PC-9 (cell line): ENCODE measurements at regions not wholly inside any gene's neighbourhood (a gene's known extent, or its start where the extent isn't known, plus 50 kb on each side); places are given as distances from the start of the nearest gene placed in this dataset.

Source experiments
- BruUV-seq: library from RNA; stranded (reverse); fragments of 400-500 nt; replicated peaks from 2 replicates; lab custom pipeline; 2021; lab: Mats Ljungman, UMichigan
- CTCF ChIA-PET: fragments of 300-600 bp; sonication (Branson Sonifier 250); formaldehyde crosslinking; loops from one replicate; lab custom pipeline; 2022; ENCODE audit warnings: antibody characterized with exemption; lab: Charles Lee
- POLR2A ChIA-PET: fragments of 300-600 bp; sonication (Branson Sonifier 250); formaldehyde crosslinking; loops from one replicate; lab custom pipeline; 2022; ENCODE audit warnings: antibody characterized with exemption; ENCODE audit not compliant: unreplicated experiment; lab: Charles Lee
- DNase-seq, 2 experiments: peaks; one replicate each; pipeline versions ENCODE4 v3.0.0 to v3.0.0-alpha.2; 2015 to 2022; ENCODE audit warnings: mixed read lengths in 1 of 2
- H2AFZ ChIP-seq: fragments of 200-600 bp; sonication (generic); 2 replicates; pipeline ENCODE4 v1.8.1; 2017; ENCODE audit warnings: antibody characterized with exemption
- H3F3A ChIP-seq: fragments of 200-600 bp; sonication (generic); 2 replicates; pipeline ENCODE4 v1.8.1; 2017; ENCODE audit warnings: antibody characterized with exemption, mild to moderate bottlenecking, low read depth; ENCODE audit not compliant: insufficient read depth
- H3K27ac ChIP-seq: fragments of 200-600 bp; sonication (generic); 2 replicates; pipeline ENCODE4 v1.6.1; 2016; ENCODE audit warnings: mixed run types
- H3K27me3 ChIP-seq: fragments of 200-600 bp; sonication (generic); 2 replicates; pipeline ENCODE4 v1.6.1; 2016; ENCODE audit warnings: low read depth, mixed run types; ENCODE audit not compliant: insufficient read depth
- H3K36me3 ChIP-seq: fragments of 200-600 bp; sonication (generic); 2 replicates; pipeline ENCODE4 v1.6.1; 2016; ENCODE audit warnings: low read depth, mixed run types
- H3K4me1 ChIP-seq: fragments of 200-600 bp; sonication (generic); replicated peaks from 2 replicates; pipeline ENCODE4 v1.6.1; 2016; ENCODE audit warnings: mixed run types; ENCODE audit not compliant: insufficient read depth
- H3K4me2 ChIP-seq: fragments of 200-600 bp; sonication (generic); 2 replicates; pipeline ENCODE4 v1.6.1; 2017; ENCODE audit warnings: mixed run types
- H3K4me3 ChIP-seq: fragments of 200-600 bp; sonication (generic); 2 replicates; pipeline ENCODE4 v1.6.1; 2016; ENCODE audit warnings: mixed run types
- H3K79me2 ChIP-seq: fragments of 200-600 bp; sonication (generic); 2 replicates; pipeline ENCODE4 v1.6.1; 2017; ENCODE audit warnings: low read depth, mixed run types
- H3K9me2 ChIP-seq: fragments of 200-600 bp; sonication (generic); 2 replicates; pipeline ENCODE4 v1.8.1; 2017; ENCODE audit warnings: mild to moderate bottlenecking; ENCODE audit not compliant: insufficient read depth
- H3K9me3 ChIP-seq: fragments of 200-600 bp; sonication (generic); 2 replicates; pipeline ENCODE4 v1.8.1; 2016; ENCODE audit warnings: low read depth; ENCODE audit not compliant: insufficient read depth
- H4K20me1 ChIP-seq: fragments of 200-600 bp; sonication (generic); 2 replicates; pipeline ENCODE4 v1.8.1; 2017; ENCODE audit not compliant: insufficient read depth
- CTCF ChIP-seq: fragments of 200-600 bp; sonication (generic); conservative IDR thresholded peaks from 2 replicates; pipeline ENCODE4 v1.6.1; 2017; ENCODE audit warnings: mixed run types, antibody characterized with exemption, mild to moderate bottlenecking, moderate library complexity
- EZH2 ChIP-seq: fragments of 200-600 bp; sonication (generic); IDR thresholded peaks from 2 replicates; pipeline ENCODE4 v1.8.0; 2017; ENCODE audit warnings: antibody characterized with exemption, low read depth
- intact Hi-C: fragments of 100-400 bp; cut with micrococcal nuclease; formaldehyde crosslinking; loops from one replicate; pipeline ENCODE4 v1.10.0; 2022; ENCODE audit not compliant: unreplicated experiment

GRCh38 chr5:124203303-124203702 lies 543.1 kb downstream of the ZNF608 start:
- TF ChIP-seq EZH2 = no peak
- TF ChIP-seq CTCF = no peak
- Histone ChIP-seq H3K9me3 (peaks cover 8% of the 10 kb centered on the region; the same call in 1 of the 2 replicates), H3K27ac (no peak overlapping the region), H3F3A (no peaks in the 10 kb centered on the region), H3K4me2 (no peak overlapping the region), H3K36me3 (no peaks in the 10 kb centered on the region), H3K27me3 (no peaks in the 10 kb centered on the region), H3K79me2 (no peaks in the 10 kb centered on the region), H4K20me1 (no peaks in the 10 kb centered on the region), H3K4me1 (no peaks in the 10 kb centered on the region), H2AFZ (no peak overlapping the region), H3K9me2 (no peaks in the 10 kb centered on the region), H3K4me3 (no peak overlapping the region)
- no TSS peak for BruUV-seq
- ChIA-PET CTCF (no interaction called here), POLR2A (no interaction called here)
- intact Hi-C loops = no loop called here
- no peak for DNase-seq

GRCh38 chr5:124200381-124200780 lies 546.1 kb downstream of the ZNF608 start:
- no peak for DNase-seq
- H3K27me3 ChIP-seq = no peaks in the 10 kb centered on the region
- no TSS peak for BruUV-seq
- H3K4me3 ChIP-seq = no peak overlapping the region
- TF ChIP-seq CTCF (no peak), EZH2 (no peak)
- H4K20me1 ChIP-seq = no peaks in the 10 kb centered on the region
- ChIA-PET POLR2A (no interaction called here), CTCF (no interaction called here)
- H2AFZ ChIP-seq = no peak overlapping the region
- no peaks in the 10 kb centered on the region for H3K9me2 ChIP-seq
- no peaks in the 10 kb centered on the region for H3K79me2 ChIP-seq
- peaks cover 8% of the 10 kb centered on the region; the same call in 1 of the 2 replicates for H3K9me3 ChIP-seq
- H3K4me1 ChIP-seq = no peaks in the 10 kb centered on the region
- no peak overlapping the region for H3K27ac ChIP-seq
- no peaks in the 10 kb centered on the region for H3K36me3 ChIP-seq
- intact Hi-C loops = no loop called here
- no peaks in the 10 kb centered on the region for H3F3A ChIP-seq
- no peak overlapping the region for H3K4me2 ChIP-seq

DNA sequence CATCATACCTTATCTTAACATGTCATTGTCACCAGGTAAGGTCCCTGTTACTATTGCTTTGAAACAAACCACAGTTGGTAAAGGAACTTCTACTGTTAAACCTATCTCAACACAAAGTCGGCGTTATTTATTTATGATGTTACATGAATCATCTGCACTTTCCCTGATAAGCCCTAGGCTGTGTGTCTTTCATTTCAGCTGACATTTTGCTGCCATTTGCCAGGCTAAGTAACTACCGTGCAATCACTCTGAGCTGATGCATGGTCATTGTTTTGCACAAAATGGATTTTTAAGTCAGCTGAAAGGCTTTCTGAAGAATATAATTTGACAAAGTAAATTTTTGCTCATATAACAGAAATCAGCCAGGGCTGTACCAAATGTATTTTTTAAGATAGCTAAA lies 546.5 kb downstream of the ZNF608 start:
- H3K9me2 ChIP-seq = no peaks in the 10 kb centered on the region
- POLR2A ChIA-PET = no interaction called here
- H3K27ac ChIP-seq = no peak overlapping the region
- TF ChIP-seq EZH2 = no peak
- no peak for TF ChIP-seq CTCF
- DNase-seq = no peak
- H3F3A ChIP-seq = no peaks in the 10 kb centered on the region
- no peaks in the 10 kb centered on the region for H3K36me3 ChIP-seq
- H3K79me2 ChIP-seq = no peaks in the 10 kb centered on the region
- no peak overlapping the region for H3K4me3 ChIP-seq
- no peaks in the 10 kb centered on the region for H4K20me1 ChIP-seq
- H3K4me2 ChIP-seq = no peak overlapping the region
- no peak overlapping the region for H2AFZ ChIP-seq
- CTCF ChIA-PET = no interaction called here
- intact Hi-C loops = no loop called here
- no TSS peak for BruUV-seq
- H3K4me1 ChIP-seq = no peaks in the 10 kb centered on the region
- no peaks in the 10 kb centered on the region for H3K27me3 ChIP-seq
- H3K9me3 ChIP-seq = peaks cover 8% of the 10 kb centered on the region; the same call in 1 of the 2 replicates
